ENCODE measurements at regions not wholly inside any gene's neighbourhood (a gene's known extent, or its start where the extent isn't known, plus 50 kb on each side); places are given as distances from the start of the nearest gene placed in this dataset.

DNA sequence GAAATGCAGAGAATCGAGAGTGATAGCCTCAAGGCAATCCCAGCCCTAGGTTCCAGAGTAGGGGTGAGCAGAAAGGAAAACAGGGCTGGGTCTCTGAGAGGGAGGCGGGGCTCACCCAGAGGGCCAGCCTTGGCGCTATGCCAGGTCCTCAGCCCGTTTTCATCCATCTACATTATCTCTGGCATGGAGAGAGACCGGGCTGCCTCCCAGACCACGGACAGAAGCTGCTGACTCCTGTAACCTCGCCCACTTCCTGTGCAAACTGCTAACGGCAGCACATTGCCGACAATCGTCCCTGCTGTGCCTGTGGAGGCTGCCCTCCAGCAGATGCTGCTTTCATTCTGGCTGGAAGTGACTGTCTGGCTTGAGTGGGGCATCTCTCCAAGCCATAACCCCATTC is 569.1 kb downstream of the NPHP4 start:
- DNase-seq (ENCODE audit: low spot score) = no peak

DNA sequence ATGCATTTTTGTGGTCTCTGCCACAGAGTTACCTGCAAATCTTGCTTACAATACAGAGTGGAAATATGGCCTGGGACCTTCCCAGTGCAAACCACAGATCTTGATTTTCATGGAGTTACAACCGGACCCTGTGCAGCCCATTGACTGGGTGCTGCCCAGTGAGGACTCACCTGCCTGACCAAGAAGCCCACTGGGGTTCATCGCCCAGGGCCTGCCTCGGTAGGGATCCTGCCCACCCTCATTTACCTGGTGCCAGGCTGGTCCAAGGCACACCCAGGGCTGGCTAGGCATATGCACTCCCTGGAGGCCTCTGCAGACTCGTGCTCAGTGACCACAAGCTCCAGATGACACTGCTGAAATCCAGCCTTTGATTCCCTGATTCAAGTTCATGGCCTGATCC is 572.7 kb downstream of the NPHP4 start:
- DNase-seq (ENCODE audit: low spot score) = no peak

DNA sequence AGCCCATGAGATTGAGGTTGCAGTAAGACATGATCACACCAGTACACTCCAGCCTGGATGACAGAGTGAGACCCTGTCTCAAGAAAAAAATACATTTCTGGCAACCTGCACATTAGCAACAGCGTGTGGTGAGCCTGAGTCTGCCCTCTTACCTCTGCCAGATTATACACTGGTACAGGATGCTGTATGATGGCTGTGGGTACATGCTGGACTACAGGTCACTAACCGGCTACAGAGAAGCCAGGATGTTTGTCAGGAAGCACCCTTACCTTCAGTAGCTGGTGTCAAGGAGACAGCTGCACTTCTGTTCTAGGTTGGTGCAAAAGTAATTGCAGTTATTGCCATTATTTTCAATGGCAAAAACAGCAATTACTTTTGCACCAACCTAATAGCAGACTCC is 575.7 kb downstream of the NPHP4 start:
- no peak for DNase-seq (ENCODE audit: low spot score)

DNA sequence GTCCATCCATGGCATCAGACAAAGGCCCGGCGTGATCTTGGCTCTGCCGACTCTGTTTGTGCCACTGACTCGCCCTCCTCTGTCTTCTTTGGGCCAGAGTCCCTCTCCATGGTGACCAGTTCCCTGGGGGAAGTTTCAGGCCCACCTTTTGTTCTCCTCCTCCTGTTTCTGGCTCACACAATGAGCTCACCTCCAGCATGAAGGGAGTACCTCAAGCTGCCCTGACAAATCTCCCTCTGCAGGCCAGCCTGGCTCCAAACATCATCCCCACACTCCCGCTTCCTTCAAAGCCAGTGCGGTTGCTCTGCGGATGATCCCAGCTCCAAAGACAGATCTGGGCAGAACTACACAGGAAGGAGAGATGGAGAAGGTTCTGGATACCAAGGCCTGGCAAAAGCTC is 576.6 kb downstream of the NPHP4 start:
- no peak for DNase-seq (ENCODE audit: low spot score)

DNA sequence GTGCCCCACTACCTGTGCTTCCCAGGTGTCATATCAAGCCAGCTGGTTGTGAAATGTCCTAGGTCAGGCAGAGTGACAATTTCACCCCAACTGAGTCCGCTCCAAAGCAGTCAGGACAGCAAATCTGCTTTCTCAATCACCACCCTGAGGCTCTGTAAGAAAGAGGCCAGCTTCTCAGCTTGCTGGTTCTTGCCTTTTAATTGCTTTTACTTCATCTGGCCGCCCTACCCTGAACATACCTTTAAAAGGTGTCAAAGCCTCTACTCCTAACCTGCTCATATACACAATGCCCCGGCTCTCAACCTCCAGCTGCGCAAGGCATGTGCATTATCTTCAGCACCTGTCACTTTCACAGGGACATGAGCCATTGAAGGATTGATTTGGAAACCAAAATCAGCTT is 581.6 kb downstream of the NPHP4 start:
- DNase-seq (ENCODE audit: low spot score) = no peak

- DNase-seq (ENCODE audit: low spot score) = no peak
Observed at GRCh38 chr1:5408401-5408800, 583.8 kb downstream of the NPHP4 start.

DNA sequence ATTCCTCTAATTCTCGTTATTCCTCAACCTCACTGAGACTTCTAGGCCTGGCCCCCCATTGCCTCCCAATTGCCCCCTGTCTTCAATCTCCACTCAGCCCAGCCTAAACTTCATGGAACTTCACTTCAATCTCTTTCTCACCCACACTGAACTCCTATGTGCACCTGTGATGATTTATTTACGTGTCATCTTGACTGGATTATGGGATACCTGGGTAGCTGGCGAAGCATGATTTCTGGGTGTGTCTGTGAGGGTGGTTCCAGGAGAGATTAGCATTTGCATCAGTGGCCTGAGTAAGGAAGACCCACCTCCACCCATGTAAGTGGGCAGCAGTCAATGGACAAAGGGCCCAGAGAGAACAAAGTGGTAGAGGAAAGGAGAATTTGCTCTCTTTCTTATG is 587.0 kb downstream of the NPHP4 start:
- DNase-seq (ENCODE audit: low spot score) = no peak

GRCh38 chr1:5404412-5405203 is 587.6 kb downstream of the NPHP4 start:
- DNase-seq (ENCODE audit: low spot score) = no peak

GRCh38 chr1:5403935-5404334 is 588.3 kb downstream of the NPHP4 start:
- no peak for DNase-seq (ENCODE audit: low spot score)

DNA sequence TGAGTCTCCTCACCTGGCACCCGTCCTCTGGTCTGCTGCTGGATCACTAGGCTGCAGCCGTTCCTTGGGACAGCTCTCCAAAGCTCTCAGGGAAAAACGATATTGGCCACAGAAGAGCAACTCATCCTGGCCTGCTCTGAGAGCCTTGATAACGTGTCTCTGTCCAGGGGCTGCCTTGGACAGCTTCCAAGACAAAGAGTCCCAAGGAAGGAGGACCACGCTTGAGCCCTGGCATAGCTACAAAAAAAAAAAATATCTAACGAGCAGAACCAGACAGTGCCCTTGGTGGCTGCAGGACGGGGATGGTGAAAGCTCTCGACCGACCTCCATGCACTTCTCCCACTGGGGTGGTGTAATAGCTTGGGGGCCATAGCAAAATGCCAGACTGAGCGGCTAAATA is 589.6 kb downstream of the NPHP4 start:
- DNase-seq (ENCODE audit: low spot score) = no peak

GRCh38 chr1:5399771-5400170 is 592.5 kb downstream of the NPHP4 start:
- no peak for DNase-seq (ENCODE audit: low spot score)

DNA sequence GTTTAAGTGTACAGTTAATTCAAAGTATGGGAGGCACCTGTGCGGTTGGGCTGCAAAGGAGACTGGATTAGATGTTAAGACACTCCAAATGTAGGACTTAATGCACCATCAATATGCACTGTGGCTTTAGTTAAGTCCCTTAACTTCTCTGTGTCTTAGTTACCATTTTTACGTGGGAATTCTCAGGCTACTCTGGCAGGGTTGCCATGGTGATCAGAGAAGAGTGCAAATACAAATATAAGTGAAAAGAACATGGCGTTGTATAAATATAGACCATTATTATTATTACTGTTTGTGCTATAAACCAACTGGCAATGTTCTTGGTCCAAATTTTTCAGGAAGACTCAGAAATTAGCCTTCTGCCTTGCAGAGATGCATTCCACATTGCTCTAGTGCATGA is 595.6 kb downstream of the NPHP4 start:
- no peak for DNase-seq (ENCODE audit: low spot score)

DNA sequence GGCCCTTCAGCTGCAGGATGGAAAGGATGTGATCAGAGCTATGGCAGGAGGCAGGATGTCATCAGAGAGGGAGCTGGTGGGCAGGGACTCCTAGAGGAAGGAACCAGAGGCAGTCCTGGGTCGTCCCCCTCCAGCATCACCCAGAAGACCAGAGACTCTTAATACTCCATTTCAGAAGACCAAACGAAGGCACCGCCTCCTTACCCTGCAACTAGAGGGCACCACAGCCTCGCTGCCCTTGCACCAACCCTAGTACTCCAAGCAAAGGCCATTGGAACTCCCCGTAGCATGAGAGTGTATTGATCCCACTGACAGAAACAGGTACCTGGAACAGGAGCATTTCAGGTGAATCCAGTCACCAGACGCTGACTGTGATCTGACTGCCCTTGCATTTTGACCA is 598.1 kb downstream of the NPHP4 start:
- no peak for DNase-seq (ENCODE audit: low spot score)

DNA sequence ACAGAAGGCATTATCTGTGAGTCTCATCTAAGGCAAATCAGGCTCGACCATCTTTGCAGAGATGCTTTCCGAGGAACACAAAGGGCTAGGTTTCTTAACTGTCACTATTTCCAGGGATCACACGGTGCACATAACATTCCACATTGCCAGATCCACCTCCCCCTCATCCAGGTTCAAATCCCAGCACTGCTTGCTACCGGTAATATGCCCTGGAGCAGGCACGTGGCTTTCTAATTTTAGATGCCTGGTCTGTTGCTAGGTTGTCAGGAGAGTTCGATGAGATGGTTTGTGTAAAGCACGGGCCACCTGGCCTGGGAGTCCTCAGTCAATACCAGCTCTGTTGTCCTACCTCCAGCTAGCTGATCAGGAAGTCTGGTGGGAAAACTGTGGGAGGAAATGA is 598.6 kb downstream of the NPHP4 start:
- DNase-seq (ENCODE audit: low spot score) = no peak

- no peak for DNase-seq (ENCODE audit: low spot score)
Observed at GRCh38 chr1:5393146-5393545, 599.1 kb downstream of the NPHP4 start.

GRCh38 chr1:5391725-5392124 is 600.5 kb downstream of the NPHP4 start:
- no peak for DNase-seq (ENCODE audit: low spot score)

DNA sequence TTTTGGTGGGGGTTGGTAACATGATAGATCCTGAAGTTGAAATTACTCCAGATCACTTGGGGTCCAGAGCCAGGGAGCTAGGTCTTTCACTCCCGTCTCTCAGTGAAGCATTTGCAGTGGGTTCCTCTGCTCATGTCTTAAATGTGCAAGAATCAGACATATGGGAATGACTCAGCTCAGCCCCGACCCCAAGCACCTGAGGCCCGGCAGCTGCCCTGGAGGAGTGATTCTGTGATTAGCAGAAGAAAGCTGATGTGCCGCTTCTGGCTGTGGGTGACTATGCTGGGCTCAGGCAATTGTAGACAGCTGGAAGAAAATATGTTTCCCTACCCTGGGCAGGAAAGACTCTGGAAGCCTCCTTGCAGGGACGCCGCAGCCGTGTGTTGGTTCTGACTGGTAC is 601.7 kb downstream of the NPHP4 start:
- DNase-seq (ENCODE audit: low spot score) = no peak

DNA sequence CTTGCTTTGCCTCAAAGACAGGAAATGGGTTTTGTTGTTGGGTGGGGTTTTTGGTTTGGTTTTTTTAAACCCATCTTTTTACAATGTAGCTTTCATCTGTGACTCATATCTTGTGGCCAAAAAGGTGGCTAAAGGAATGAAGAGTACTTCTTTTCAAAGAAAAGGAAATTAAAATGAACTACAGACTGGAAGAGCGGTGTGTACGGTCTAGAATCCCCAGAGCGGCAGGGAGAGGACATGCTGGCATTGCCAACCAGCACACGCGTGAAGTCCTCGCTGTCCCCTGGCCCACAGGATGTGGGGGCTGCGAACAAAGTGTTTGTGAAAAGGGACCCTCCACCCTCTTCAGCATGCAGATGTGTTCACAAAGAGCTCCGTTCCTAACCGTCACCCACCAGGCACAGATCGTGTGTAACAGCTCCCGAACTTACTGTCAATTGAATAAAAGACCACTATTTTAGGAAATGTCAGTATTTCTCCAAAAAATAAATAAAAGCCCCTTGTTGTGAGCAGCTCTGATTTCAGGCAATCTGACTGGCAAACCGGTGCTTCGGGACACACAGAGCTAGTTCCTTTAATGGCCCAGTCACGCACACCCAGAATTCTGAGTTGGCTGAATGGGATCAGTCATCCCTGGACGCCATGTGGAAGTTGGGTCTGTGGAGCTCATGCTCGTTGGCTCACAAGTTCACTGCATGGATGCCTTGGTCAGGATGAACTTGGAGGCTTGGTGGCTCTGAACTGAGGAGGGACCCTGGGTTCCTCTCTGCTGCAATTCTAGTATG is 602.9 kb downstream of the NPHP4 start:
- no peak for DNase-seq (ENCODE audit: low spot score)

- no peak for DNase-seq (ENCODE audit: low spot score)
Observed at GRCh38 chr1:5388622-5389021, 603.6 kb downstream of the NPHP4 start.

GRCh38 chr1:5386371-5386770 is 605.9 kb downstream of the NPHP4 start:
- no peak for DNase-seq (ENCODE audit: low spot score)

- DNase-seq (ENCODE audit: low spot score) = no peak
Observed at GRCh38 chr1:5385956-5386355, 606.3 kb downstream of the NPHP4 start.

- no peak for DNase-seq (ENCODE audit: low spot score)
Observed at GRCh38 chr1:5385096-5385799, 607.0 kb downstream of the NPHP4 start.

DNA sequence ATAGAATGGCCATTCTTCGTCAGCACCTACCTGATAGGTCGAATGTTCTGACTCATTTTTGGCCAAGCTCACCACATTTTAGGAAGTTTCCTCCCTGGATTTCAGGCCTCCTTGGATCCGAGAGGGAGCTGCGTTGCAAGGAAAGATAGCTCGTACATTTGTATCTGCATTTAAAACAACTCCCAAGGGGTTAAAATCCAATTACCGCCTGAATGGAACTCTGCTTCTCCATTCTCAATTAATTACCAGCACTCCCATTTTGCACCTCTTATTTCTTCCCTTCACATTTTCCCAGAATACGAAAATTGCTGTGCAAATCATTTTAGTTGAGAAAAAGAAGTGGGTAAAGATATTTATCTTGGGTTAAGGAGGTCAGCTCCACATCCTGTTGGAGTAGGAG is 610.7 kb downstream of the NPHP4 start:
- no peak for DNase-seq (ENCODE audit: low spot score)
